NCI-H1436 treated with DMSO at 0.1 percent for 48 hours (cell line): ENCODE measurements at regions not wholly inside any gene's neighbourhood (a gene's known extent, or its start where the extent isn't known, plus 50 kb on each side); places are given as distances from the start of the nearest gene placed in this dataset.
"Not testable (repeated sequence)": the region's sequence is repeated elsewhere in the genome, so short reads cannot be mapped to it uniquely, and the experiment has no call there.

Experiments used
- DNase-seq: peaks from one replicate; lab custom pipeline; 2025; lab: John Stamatoyannopoulos, UW

DNA sequence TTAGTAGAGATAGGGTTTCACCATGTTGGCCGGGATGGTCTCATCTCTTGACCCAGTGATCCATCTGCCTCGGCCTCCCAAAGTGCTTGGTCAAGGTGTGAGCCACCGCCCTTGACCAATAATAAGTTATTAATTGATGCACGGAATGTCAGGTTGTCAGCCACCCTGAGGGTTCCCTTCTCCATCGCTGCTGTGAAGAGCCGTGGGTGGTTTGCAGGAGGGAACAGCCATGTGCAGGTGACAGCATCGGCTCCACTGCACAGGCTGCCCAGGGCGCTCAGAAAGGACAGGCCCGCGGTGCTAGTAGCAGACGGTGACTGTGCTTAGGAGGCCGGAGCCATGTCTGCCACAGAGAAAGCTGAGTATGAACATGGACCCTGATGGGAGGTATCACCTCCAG is 814.0 kb downstream of the BRD1 start:
- DNase-seq, result no peak

DNA sequence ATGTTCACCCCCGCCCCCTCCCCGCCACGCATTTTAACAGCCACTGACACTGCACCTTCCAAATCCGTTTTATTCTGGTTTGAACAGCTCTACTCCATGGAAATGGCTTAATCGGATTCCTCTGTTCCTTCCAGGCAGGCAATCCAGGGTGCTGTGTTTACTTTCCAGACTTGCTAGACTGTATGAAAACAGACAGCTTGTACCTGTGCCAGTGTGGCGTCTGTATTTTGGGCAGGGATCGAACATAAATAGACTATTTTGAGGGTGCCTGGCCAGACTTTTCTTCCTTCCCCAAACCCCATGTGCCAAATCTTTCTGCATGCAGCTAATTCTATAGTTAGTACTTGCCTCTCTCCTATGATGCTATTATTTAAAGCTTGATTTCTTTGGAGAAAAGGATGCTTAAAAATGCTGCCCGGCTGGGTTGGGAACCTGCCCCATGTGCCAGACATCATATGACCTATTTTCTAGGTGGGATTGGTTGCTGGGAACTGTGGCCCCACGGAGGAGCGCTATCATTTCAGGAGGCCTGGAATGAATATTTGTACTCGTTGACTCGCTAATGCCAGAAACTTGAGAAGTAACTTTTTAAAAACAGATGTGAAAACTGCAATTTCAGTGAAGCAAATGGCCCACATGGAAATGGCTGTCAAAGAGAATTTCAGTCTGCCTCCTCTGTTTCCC is 814.8 kb downstream of the BRD1 start:
- no peak for DNase-seq

DNA sequence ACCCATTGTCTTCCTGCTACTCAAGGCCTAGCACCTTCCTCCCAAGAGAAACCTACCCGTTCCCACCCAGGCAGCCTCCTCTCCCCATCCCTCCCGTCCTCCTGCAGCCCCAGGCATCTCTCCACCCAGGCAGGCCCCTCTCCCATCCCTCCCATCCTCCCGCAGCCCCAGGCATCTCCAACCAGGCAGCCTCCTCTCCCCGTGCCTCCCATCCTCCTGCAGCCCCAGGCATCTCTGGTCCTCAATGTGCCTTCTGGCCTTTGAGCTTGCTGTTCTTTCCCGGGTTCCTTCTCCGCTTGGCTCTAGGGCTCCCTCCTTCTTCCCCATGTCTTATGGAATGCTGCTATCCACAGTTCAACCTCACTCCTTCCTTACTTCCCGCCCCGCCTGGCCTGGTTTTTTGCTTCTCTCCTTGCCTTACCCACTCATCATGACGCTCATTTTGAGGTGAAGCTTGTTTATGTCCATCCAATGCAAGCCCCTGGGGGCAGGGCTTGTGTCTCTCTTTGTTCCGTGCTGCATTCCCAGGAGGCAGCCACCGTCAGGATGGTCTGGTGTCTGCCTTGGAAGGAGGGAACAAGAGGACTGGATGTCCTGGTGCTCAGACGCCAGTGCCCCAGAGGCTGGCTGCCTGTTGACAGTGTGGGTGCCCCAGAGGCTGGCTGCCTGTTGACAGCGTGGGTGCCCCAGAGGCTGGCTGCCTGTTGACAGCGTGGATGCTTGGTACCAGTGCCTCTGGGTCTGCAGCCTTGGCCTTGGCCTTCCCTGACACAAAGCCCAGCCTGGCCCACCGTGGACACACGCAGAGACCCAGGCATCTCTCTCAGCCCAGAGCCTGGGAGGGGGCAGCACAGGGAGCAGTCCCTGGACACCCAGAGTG is 815.7 kb downstream of the BRD1 start:
- no peak for DNase-seq

DNA sequence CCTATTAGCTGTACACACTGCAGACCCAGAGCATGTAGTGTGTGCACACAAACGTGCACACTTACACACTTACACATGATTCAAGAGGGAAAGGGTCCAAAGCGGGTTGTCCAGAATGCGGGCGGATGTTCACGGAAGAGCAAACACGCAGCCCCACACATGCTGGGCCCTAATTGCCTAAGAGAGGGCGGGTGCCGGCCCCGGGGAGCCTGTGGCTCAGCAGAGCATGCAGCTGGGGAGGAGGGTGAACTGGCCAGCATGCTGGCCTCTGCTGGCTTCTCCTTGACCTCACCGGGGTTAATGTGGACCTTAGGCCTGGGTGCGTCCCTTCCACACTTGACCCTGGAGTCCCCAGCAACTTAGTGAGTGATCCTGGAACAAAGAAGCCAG is 816.3 kb downstream of the BRD1 start:
- DNase-seq, result no peak

DNA sequence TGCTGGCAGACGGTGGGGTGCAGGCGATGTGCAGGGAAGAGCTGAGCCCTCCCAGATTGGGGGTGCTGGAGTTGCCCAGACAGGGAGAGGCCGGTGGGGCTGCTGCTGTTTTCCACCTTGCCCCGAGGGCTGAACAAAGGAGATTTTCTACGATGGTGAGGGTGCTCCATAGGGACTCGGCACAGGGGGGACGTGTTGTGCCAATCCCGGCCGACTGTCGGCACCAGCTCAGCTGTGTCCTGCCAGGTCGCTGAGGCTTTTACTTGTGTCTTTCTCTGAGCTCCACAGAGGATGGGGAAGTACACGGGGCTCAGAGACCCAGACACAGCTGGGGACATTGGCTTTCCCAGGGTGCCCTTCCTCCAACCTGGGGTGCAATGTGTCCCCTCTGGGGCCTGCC is 816.8 kb downstream of the BRD1 start:
- DNase-seq, result no peak

DNA sequence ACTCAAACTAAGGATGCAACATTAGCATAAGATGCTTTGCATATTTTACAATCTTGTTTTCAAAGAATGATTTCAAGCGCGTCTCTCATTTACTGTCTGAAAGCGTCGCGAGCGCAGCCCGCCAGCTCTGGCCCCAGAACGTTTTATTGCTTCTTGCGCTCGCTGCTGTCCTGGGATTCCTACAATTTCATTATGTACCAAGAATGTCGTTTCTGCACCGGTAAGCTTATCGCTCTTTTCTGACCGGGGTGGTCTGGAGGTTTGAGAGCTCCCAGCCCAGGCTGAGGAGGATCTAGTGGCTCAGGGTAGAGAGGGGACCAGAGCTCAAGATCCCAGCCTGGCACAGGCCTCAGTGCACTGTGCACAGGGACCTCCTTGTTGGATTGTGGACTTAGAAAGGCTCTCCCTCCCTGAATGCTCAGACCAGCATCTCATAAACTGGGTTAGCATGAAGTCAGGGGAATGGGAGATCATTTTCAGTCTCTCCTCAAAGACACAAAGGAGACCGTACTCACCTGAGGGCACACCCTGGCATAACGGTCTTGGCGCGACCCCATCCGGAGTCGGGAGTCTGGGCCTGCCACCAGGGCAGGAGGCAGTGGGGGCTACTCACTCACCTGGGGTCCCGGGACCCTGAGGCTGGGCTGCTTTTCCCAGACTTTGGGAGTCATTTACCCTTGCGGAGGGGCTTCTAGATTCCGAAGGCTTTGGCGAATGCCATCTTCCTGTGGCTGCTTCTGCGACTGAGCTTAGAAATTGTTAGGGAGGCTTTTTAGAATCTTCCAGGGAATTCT is 817.4 kb downstream of the BRD1 start:
- no peak for DNase-seq

DNA sequence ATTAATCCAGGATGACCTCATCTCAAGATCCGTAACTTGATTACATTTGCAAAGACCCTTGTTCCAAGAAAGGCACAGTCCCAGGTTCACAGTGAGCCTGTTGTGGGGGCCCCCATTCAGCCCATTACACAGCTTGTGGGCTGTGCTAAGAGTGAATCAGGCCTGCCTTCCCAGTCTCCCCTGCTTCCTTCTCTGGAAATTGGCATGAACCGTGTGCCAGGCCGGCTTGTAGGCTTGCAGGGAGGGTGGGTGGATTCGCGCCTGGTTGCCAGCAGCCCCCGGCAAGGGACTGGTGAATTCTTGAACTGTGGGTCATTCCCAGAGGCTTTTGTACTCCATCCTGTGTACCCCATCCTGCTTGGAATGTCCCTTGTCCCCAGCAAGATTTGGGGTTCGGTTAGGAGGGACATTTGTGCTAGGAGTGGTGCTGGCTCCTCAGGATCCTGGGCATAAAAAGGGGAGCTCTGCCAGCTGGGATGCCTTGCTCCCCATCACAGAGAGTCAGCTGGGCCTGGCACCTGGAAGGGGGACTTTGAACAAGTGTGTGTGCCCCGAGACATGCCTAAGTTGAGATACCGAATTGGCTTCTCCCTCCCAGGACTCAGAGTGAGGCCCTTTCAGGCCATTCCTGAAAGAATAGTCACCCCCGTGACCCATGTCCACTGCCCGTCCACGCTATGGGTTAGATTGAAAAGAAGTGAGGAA is 818.2 kb downstream of the BRD1 start:
- DNase-seq, result no peak

DNA sequence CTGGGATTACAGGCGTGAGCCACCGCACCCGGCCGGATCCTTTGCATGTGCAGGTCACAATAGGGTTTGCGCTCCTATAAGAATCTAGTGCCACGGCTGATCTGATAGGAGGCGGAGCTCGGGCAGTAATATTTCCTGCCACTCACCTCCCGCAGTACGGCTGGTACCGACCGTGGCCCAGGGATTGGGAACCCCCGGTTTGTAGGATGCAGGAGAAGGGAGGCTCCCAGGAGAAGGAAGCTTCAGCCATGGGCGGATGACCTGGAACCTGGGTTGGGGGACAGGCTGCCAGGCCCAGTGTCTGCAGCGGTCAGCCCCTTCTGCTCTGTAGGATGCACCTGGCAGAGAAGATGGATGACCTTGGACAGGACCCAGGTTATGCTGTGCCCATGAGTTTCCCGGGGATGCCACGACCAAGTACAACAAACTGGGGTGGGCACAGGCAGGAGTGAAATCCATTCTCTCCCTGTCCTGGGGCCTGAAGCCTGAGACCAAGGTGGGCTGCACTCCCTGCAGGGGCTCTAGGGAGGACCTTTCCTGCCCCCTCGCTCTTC is 818.9 kb downstream of the BRD1 start:
- DNase-seq, result no peak

DNA sequence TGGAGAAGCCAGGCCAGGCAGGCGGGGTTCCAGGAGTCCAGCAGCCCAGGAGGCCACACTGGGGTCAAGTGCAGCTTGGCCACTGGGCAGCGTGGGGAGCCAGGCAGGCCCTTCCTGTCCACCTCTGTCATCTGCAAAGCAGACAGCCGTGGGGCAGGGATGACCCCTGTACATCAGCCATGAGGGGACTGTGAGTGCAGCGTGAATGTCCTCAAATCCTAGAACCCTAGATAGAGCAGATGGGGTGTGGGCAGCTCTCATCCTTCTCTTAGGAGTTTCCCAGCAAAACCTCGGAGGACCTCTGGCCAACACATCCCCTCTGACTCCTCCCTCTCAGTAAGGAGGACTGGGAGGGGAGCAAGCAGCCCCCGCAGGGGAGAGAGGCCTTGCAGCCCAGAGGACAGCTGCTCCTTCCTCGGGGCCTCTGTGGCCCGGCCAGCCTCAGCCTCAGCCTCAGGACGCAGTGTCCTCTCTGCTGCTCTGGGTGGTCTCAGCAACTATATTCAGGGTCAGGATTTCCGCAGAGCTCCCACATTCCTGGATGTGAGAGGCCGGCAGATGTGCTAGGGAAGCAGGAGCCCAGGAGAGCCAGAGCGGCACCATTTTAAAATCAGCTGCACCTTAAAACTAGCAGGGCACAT is 820.5 kb downstream of the BRD1 start:
- no peak for DNase-seq

DNA sequence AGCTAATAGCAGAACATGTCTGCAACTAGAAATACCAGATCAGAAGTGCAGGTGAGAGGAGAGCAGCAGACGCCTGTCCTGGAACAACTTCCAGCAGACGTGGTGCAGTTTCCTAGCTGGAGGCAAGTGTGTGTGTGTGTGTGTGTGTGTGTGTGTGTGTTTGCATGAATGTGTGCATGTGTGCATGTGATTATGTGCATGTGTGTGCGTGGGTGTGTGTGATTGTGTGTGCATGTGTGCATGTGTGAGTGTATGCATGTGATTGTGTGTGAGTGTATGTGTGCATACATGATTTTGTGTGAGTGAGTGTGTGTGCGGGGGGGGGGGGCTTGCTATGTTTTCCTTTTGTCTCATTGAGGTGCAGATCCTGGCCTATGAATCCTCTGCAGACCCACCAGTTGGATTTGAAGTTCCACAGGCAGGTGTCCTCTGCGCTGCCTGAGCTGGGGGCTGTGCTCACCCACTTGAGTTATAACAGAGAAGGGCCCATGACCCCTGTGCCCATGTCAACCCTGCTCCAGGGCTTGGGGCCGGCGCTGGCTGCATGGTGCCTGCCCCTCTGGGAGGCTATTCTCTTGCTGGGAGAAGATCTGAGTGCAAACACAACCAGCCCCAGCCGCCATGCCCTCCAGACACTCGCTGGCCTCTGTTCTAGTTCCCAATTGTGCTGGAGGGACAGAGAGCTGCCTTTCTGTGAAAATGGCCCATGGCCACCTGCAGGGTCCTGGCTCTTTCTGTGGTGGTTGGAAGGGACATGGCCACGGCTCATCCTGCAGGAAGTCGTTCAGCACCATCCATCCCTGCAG is 821.3 kb downstream of the BRD1 start:
- DNase-seq, result no peak

DNA sequence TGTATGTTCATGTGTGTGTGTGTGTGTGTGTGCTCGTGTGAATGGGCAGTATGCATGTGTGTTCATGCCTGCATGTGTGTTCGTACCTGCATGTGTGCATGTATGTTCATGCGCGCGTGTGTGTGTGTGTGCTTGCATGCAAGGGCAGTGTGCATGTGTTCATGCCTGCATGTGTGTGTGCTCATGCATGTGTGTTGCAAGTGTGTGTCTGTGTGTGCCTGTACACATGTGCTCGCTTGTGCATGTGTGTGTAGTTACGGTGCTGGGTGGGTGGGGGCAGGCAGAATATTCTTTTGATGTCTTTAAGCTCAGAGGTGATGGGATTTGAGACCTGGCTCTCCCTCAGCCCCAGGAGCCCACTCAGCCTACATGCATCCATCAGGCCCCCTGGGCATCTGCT is 822.1 kb downstream of the BRD1 start:
- DNase-seq, result no peak

DNA sequence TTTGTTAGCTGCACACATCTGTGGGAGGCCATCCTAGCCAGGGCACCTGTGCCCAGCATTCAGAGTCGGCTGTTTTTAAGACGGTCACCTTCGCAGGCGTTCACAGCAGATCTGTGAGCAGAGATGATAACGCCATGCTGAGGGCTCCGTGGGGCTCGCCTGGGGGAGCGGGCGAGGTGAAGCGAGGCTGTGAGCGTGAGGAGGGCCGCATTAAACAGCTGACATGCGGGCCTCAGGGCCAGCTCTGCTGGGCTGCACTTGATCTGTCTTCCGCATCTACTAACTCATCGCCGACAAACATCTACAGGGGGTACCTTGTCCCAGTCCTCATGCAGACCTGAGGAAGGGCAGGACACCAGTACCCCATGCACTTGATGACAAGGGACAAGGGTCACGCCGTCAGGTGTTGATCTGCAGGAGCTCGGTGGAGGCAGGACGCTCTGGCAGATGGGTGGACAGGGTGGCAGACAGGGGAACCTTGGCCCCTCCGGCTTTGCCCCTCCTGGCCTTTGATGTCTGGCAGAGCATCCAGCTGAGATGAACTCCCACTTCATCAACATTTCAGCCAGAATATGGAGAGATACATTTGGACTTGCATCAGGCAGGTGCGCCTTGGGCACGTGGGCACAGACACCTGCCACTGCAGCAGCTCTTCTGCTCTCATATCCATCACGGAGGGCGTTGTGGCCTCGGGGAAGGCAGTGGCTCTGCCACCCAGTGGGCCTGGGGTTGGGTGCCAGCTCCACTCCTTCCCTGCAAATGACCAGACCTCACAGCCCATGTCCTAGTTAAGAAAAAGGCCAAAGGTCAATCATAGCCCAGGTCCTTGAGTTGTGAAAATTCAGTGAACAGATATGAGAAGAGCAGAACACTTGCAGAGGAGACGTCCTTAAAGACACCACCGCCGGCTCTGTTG is 822.9 kb downstream of the BRD1 start:
- DNase-seq, result no peak

DNA sequence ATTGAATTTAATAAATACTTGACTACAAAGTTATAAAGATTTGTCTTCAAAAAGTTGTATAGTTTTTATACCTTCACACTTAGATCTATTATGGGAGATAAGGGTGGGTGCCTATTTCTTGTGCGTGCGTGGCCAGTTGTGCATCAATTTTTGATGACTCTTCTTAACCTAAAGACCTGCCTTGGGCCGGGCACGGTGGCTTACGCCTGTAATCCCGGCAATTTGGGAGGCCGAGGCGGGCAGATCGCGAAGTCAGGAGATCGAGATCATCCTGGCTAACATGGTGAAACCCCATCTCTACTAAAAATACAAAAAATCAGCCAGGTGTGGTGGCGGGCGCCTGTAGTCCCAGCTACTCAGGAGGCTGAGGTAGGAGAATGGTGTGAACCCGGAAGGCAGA is 830.1 kb downstream of the BRD1 start:
- not testable (repeated sequence) for DNase-seq

DNA sequence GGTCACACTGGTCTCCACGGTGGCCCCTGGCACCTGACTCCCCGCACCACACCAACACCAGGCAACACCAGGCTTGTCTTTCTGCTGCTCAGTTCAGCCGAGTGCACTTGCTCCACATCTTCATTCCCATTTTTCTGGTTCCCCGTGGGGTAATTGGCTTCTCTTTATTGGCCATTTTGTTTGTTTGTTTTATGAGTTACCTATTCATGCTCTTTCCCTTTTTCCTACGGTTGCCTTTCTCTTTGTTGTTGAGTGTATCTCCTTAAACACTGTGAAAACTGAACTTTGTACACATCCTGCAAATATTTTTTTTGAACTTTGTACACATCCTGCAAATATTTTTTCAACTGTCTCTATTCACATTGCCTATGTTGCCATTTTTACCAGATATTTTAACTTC is 834.0 kb downstream of the BRD1 start:
- no peak for DNase-seq

DNA sequence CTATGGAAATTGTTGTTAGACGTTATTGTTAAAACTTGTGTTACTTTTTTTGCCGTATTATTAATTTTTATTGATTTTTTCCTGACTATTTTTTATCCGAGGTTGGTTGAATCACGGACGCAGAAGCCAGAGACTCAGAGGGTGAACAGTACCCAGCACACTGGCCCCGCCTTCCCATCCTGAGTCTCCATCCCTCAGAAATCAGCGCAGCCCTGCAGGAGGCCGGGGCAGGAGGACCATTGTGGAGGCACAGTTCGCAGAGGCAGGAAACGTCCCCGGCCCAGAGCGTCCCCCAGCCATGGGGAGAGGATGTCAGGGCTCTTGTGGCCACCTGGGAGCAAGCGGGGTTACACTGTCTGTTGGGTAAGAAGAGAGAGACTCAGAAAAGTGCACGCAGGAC is 843.0 kb downstream of the BRD1 start:
- no peak for DNase-seq

DNA sequence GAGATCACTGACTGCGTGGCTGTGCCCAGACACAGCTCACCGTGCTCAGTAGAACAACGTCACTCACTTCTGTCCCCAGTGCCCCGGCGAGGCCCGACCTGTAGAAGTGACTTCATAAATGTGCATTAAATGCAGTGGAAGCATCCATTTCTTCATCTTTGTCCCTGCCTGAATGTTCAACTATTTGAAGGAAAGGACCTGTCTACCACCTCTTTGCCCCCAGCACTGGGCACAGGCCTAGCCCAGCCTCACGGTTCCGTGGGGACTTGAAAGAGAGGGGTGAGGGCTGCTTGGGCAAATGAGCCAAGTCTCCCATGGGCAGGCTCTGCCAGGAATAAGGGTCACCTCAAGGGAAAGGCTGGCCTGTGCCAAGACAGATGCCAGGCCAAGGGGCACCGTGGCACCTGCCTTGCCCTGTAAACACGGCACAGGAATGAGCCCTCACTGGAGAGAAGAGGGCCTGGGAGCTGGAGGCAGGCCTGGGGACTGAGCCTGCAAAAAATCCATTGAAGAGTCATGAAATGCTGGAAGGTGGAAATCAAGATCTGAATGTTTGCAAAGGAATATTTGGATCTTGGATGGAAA is 845.3 kb downstream of the BRD1 start:
- no peak for DNase-seq

DNA sequence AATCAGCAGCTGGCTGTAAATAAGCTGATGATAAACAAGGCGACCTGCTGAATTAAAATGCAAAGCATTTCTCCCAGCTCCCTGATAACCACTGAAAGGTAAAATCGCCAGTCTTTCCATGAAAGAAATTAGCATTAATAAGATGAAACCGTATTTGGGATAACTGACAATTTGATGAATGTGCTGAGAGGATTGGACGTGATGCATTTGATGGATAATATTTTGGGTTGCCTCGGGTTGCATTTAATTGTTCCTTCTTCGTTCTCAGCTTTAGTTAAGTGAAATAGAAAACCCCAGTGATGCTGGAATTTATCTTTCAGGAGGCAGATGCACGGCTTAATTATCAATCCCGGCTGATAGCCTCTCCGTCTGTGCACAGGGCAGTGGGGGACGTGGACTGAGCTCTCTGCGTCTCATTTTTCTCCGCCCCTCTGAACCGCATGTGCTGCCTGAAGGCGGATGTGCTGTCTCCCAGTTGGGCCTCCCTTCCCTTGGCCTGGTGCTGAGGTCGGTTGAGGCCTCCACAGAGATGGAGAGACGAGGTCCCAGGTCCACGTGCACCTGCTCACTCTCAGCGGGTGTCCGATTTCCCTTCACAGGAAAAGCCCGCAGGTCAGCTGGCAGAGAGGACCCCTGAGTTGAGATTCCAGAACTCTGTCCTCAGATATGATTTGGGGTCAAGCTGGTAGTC is 846.2 kb downstream of the BRD1 start:
- DNase-seq, result no peak

DNA sequence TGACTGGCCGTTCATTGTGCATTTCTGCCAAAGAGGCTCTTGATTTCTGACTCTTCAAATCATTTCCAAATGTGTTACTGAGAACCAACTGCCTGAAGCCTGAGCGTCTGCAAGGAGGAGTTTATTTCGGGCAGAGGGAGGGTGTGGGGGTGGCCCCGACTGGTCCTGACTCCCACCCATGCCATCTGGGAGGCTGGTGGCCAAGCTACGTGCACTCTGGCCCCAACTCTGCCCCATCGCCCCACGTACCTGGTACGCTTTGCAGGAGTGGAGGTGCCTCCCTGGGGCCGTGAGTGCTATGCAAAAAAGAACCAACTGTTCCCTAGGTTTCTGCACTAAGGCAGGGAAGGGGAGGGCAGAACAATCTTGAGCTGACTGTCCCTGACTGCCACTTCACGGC is 846.8 kb downstream of the BRD1 start:
- DNase-seq, result no peak
